Endothelial cell of umbilical vein (primary cell): ENCODE measurements at regions not wholly inside any gene's neighbourhood (a gene's known extent, or its start where the extent isn't known, plus 50 kb on each side); places are given as distances from the start of the nearest gene placed in this dataset.

Source experiments
- BruUV-seq: library from RNA; stranded (reverse); fragments of 400-500 nt; replicated peaks from 2 replicates; lab custom pipeline; 2021; lab: Mats Ljungman, UMichigan
- CTCF ChIA-PET: fragments of 300-600, 350-600 bp; sonication (Branson Sonifier 250); formaldehyde crosslinking; loops from one replicate; lab custom pipeline; 2021; ENCODE audit warnings: antibody characterized with exemption, inconsistent platforms; lab: Charles Lee
- POLR2A ChIA-PET: fragments of 300-600, 350-600 bp; sonication (Branson Sonifier 250); formaldehyde crosslinking; loops from one replicate; lab custom pipeline; 2021; ENCODE audit warnings: antibody characterized with exemption, inconsistent platforms; lab: Charles Lee
- DNase-seq: peaks from one replicate; pipeline ENCODE4 v3.0.0-alpha.2; 2011; ENCODE audit warnings: low read depth, low spot score
- FAIRE-seq: peaks from 2 replicates; lab custom pipeline; 2011; peaks lifted over from hg19 to GRCh38; lab: Jason Lieb, UNC
- H2AFZ ChIP-seq: 2 replicates; pipeline ENCODE4 v1.6.0; 2012; ENCODE audit warnings: low read depth, low read length, control low read depth, inconsistent platforms
- H3K27ac ChIP-seq: 2 replicates; pipeline ENCODE4 v1.5.1; 2011; ENCODE audit warnings: low read depth, mild to moderate bottlenecking, control low read depth, low read length, moderate library complexity; ENCODE audit not compliant: insufficient read depth
- H3K27me3 ChIP-seq, 2 experiments: 2 replicates each; pipeline versions ENCODE4 v1.6.0 to v1.6.1; 2011; ENCODE audit warnings: low read length in 2 of 2, mixed read lengths in 1 of 2; ENCODE audit not compliant: control insufficient read depth in 2 of 2, insufficient read depth in 2 of 2
- H3K36me3 ChIP-seq, 2 experiments: 2 replicates in 1 of 2; 3 replicates in 1 of 2; pipeline ENCODE4 v1.5.1; 2011; ENCODE audit warnings: low read length in 2 of 2, mild to moderate bottlenecking in 1 of 2, moderate library complexity in 1 of 2; ENCODE audit not compliant: control insufficient read depth in 2 of 2, insufficient read depth in 2 of 2; ENCODE audit errors: extremely low read depth in 1 of 2
- H3K4me1 ChIP-seq: 3 replicates; pipeline ENCODE4 v1.5.1; 2011; ENCODE audit warnings: mild to moderate bottlenecking, low read length; ENCODE audit not compliant: control insufficient read depth, insufficient read depth; ENCODE audit errors: extremely low read depth
- H3K4me2 ChIP-seq: 2 replicates; pipeline ENCODE4 v1.6.1; 2011; ENCODE audit warnings: low read length, control low read depth, mixed read lengths; ENCODE audit not compliant: insufficient read depth
- H3K4me3 ChIP-seq, 3 experiments: fragments of 200-600 bp in 1 of 3; sonication (generic), shearing (Covaris generic) in 1 of 3; replicated peaks in 1 of 3; 2 replicates each; pipeline ENCODE4 v1.5.1; 2011 to 2016; ENCODE audit warnings: control low read depth in 3 of 3, low read length in 3 of 3, mild to moderate bottlenecking in 2 of 3, inconsistent platforms in 1 of 3, low read depth in 1 of 3, moderate library complexity in 1 of 3; ENCODE audit not compliant: insufficient read depth in 1 of 3
- H3K79me2 ChIP-seq: 2 replicates; pipeline ENCODE4 v1.6.0; 2012; ENCODE audit warnings: low read length, inconsistent platforms; ENCODE audit not compliant: control insufficient read depth, insufficient read depth
- H3K9ac ChIP-seq: replicated peaks from 2 replicates; pipeline ENCODE3; 2011; ENCODE audit warnings: low read length, control low read depth; ENCODE audit not compliant: insufficient read depth; ENCODE audit errors: extremely low read depth
- H3K9me1 ChIP-seq: replicated peaks from 3 replicates; pipeline ENCODE4 v1.6.0; 2011; ENCODE audit warnings: mild to moderate bottlenecking, low read length; ENCODE audit not compliant: control insufficient read depth, insufficient read depth; ENCODE audit errors: extremely low read depth
- H3K9me3 ChIP-seq: replicated peaks from 2 replicates; pipeline ENCODE4 v1.5.1; 2012; ENCODE audit warnings: low read length, inconsistent platforms; ENCODE audit not compliant: control insufficient read depth, insufficient read depth
- H4K20me1 ChIP-seq: replicated peaks from 2 replicates; pipeline ENCODE3; 2011; ENCODE audit warnings: mild to moderate bottlenecking, low read length; ENCODE audit not compliant: control insufficient read depth, insufficient read depth; ENCODE audit errors: extremely low read depth
- EZH2 ChIP-seq: IDR thresholded peaks from 2 replicates; pipeline ENCODE4 v1.6.1; 2012; ENCODE audit warnings: borderline replicate concordance, low read depth, mild to moderate bottlenecking, moderate library complexity, low read length, inconsistent platforms; ENCODE audit not compliant: severe bottlenecking
- FOS ChIP-seq: IDR thresholded peaks from 2 replicates; pipeline ENCODE4 v1.6.1; 2011; ENCODE audit warnings: mild to moderate bottlenecking, low read length, moderate library complexity, borderline replicate concordance; ENCODE audit not compliant: insufficient read depth
- GATA2 ChIP-seq: IDR thresholded peaks from 2 replicates; pipeline ENCODE4 v1.7.0; 2011; ENCODE audit warnings: low read depth, mild to moderate bottlenecking, moderate library complexity, mixed read lengths, low read length; ENCODE audit not compliant: insufficient read length, insufficient read depth
- JUN ChIP-seq: IDR thresholded peaks from 2 replicates; pipeline ENCODE4 v1.6.1; 2011; ENCODE audit warnings: borderline replicate concordance, low read depth; ENCODE audit not compliant: insufficient read length, insufficient read depth
- MYC ChIP-seq: IDR thresholded peaks from one replicate; pipeline ENCODE4 v1.6.1; 2011; ENCODE audit warnings: mild to moderate bottlenecking, low read depth, low read length
- POLR2A ChIP-seq: IDR thresholded peaks from 2 replicates; pipeline ENCODE4 v1.6.1; 2012; ENCODE audit warnings: low read depth, mild to moderate bottlenecking, control low read depth, low read length
- POLR2AphosphoS5 ChIP-seq: IDR thresholded peaks from 2 replicates; pipeline ENCODE4 v1.6.1; 2012; ENCODE audit warnings: low read depth, mild to moderate bottlenecking, control low read depth, low read length, moderate library complexity; ENCODE audit not compliant: insufficient read depth
- dilution Hi-C: fragments of 300-500 bp; cut with MboI; formaldehyde crosslinking; loops from one replicate; pipeline ENCODE4 v1.15.0; 2019; ENCODE audit warnings: low sequenced_read_pairs; ENCODE audit not compliant: extremely low pct_ligation_motif_present
- intact Hi-C: fragments of 100-400 bp; cut with micrococcal nuclease; formaldehyde crosslinking; loops from one replicate; pipeline ENCODE4 v1.10.0; 2022
- TF ChIP-seq, protein P1 (sequence below): IDR thresholded peaks from 2 replicates; pipeline ENCODE4 v1.6.1; 2011; ENCODE audit not compliant: insufficient read depth, insufficient read length
- TF ChIP-seq, protein P2 (sequence below), 2 donors: IDR thresholded peaks; 1 replicate in 1 of 2; 2 replicates in 1 of 2; pipeline ENCODE4 v1.5.1; 2011; ENCODE audit warnings: low read length in 2 of 2, mild to moderate bottlenecking in 2 of 2, moderate library complexity in 2 of 2, control low read depth in 1 of 2, inconsistent platforms in 1 of 2, low read depth in 1 of 2; ENCODE audit not compliant: insufficient read depth in 1 of 2; ENCODE audit errors: extremely low read depth in 1 of 2

GRCh38 chr7:119555788-119556187 lies 717.2 kb upstream of the KCND2 start:
- dilution Hi-C loops (no loop called here), intact Hi-C loops (no loop called here)
- BruUV-seq = no TSS peak

More at GRCh38 chr7:119555788-119556187, 717.2 kb upstream of the KCND2 start:
- no peaks in the 10 kb centered on the region for H4K20me1 ChIP-seq
- H3K27ac ChIP-seq = no peak overlapping the region
- POLR2A ChIA-PET = no interaction called here
- H3K4me2 ChIP-seq = no peak overlapping the region
- H2AFZ ChIP-seq = no peak overlapping the region
- no peaks in the 10 kb centered on the region for H3K4me1 ChIP-seq
- FAIRE-seq (no peak), DNase-seq (no peak)
- H3K79me2 ChIP-seq = no peaks in the 10 kb centered on the region
- CTCF ChIA-PET = interaction anchor here (1.4 kb wide), 1 partner anchor 21 kb away, joined by 3 read pairs; no protein-coding TSS in a partner anchor
- no peaks in the 10 kb centered on the region for H3K36me3 ChIP-seq
- H3K27me3 ChIP-seq = no peaks in the 10 kb centered on the region
- no peak overlapping the region for H3K4me3 ChIP-seq
- H3K9me3 ChIP-seq = no peaks in the 10 kb centered on the region
- H3K9ac ChIP-seq = no peak overlapping the region
- TF ChIP-seq POLR2AphosphoS5 (no peak), JUN (no peak), GATA2 (no peak), FOS (no peak), MYC (no peak), POLR2A (no peak), EZH2 (no peak)
- TF ChIP-seq, protein P1, sequence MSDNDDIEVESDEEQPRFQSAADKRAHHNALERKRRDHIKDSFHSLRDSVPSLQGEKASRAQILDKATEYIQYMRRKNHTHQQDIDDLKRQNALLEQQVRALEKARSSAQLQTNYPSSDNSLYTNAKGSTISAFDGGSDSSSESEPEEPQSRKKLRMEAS = no peak
- TF ChIP-seq, protein P2, sequence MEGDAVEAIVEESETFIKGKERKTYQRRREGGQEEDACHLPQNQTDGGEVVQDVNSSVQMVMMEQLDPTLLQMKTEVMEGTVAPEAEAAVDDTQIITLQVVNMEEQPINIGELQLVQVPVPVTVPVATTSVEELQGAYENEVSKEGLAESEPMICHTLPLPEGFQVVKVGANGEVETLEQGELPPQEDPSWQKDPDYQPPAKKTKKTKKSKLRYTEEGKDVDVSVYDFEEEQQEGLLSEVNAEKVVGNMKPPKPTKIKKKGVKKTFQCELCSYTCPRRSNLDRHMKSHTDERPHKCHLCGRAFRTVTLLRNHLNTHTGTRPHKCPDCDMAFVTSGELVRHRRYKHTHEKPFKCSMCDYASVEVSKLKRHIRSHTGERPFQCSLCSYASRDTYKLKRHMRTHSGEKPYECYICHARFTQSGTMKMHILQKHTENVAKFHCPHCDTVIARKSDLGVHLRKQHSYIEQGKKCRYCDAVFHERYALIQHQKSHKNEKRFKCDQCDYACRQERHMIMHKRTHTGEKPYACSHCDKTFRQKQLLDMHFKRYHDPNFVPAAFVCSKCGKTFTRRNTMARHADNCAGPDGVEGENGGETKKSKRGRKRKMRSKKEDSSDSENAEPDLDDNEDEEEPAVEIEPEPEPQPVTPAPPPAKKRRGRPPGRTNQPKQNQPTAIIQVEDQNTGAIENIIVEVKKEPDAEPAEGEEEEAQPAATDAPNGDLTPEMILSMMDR (IDR thresholded peaks at IDR 0.05; ENCODE audit: extremely low read depth in 1 of 2, insufficient read depth in 1 of 2, low read depth in 1 of 2, low read length in 2 of 2) = no peak
- no peaks in the 10 kb centered on the region for H3K9me1 ChIP-seq
